Suprapubic skin (tissue), 4 donors: ENCODE measurements at regions not wholly inside any gene's neighbourhood (a gene's known extent, or its start where the extent isn't known, plus 50 kb on each side); places are given as distances from the start of the nearest gene placed in this dataset.
"Not testable (repeated sequence)": the region's sequence is repeated elsewhere in the genome, so short reads cannot be mapped to it uniquely, and the experiment has no call there.

ENCODE experiments used
- DNase-seq, 2 donors: peaks; one replicate each; pipeline ENCODE4 v3.0.0-alpha.2; 2019; ENCODE audit warnings: low spot score in 2 of 2
- H3K27ac ChIP-seq: fragments of 200-600 bp; sonication (generic); one replicate; pipeline ENCODE4 v1.5.1; 2019
- H3K27me3 ChIP-seq: fragments of 200-600 bp; sonication (generic); one replicate; pipeline ENCODE4 v1.5.1; 2019
- H3K36me3 ChIP-seq: fragments of 200-600 bp; sonication (generic); one replicate; pipeline ENCODE4 v1.5.1; 2019
- H3K4me1 ChIP-seq: fragments of 200-600 bp; sonication (generic); one replicate; pipeline ENCODE4 v1.5.1; 2019
- H3K4me3 ChIP-seq: fragments of 200-600 bp; sonication (generic); one replicate; pipeline ENCODE4 v1.5.1; 2019; ENCODE audit warnings: mild to moderate bottlenecking
- H3K9me3 ChIP-seq: fragments of 200-600 bp; sonication (generic); one replicate; pipeline ENCODE4 v1.5.1; 2019
- CTCF ChIP-seq, 2 donors: fragments of 200-600 bp in 1 of 2; fragments of 450-650 bp in 1 of 2; sonication (generic) in 1 of 2; IDR thresholded peaks; one replicate each; pipeline ENCODE4 v1.5.1; 2016 to 2019; ENCODE audit warnings: antibody characterized with exemption in 2 of 2, mild to moderate bottlenecking in 1 of 2, moderate library complexity in 1 of 2
- EP300 ChIP-seq: sonication (generic); formaldehyde crosslinking; IDR thresholded peaks from one replicate; pipeline ENCODE4 v1.6.1; 2017; ENCODE audit warnings: antibody characterized with exemption
- POLR2A ChIP-seq, 2 donors: fragments of 450-650 bp; IDR thresholded peaks; one replicate each; pipeline ENCODE4 v1.6.1; 2017; ENCODE audit warnings: antibody characterized with exemption in 2 of 2, mild to moderate bottlenecking in 2 of 2, moderate library complexity in 2 of 2
- POLR2AphosphoS5 ChIP-seq, 3 donors: sonication (generic); formaldehyde crosslinking; IDR thresholded peaks; one replicate each; pipeline ENCODE4 v1.6.1; 2017; ENCODE audit warnings: antibody characterized with exemption in 3 of 3
- WGBS: methylation state at CpG from one replicate; pipeline ENCODE4 v1.1.5; 2018; 5-methylcytosine and 5-hydroxymethylcytosine counted together

- H3K4me3 ChIP-seq: no peak overlapping the region
- H3K27ac ChIP-seq: no peak overlapping the region
- H3K27me3 ChIP-seq: no peaks in the 10 kb centered on the region
- H3K36me3 ChIP-seq: no peaks in the 10 kb centered on the region
- no peaks in the 10 kb centered on the region for H3K4me1 ChIP-seq
- DNase-seq: no peak
- 42% methylated on average over 6 of the region's 8 CpGs for WGBS
- TF ChIP-seq CTCF (IDR thresholded peaks at IDR 0.05): no peak
- no peak for TF ChIP-seq POLR2A (IDR thresholded peaks at IDR 0.05)
- TF ChIP-seq POLR2AphosphoS5 (IDR thresholded peaks at IDR 0.05): no peak
- no peak for TF ChIP-seq EP300
- no peaks in the 10 kb centered on the region for H3K9me3 ChIP-seq
Observed at GRCh38 chr19:20367811-20368294, 197.7 kb downstream of the ZNF737 start.

GRCh38 chr19:20365146-20365545, 198.1 kb downstream of the ZNF486 start:
- Histone ChIP-seq H3K36me3 (no peaks in the 10 kb centered on the region), H3K27me3 (no peaks in the 10 kb centered on the region), H3K27ac (no peak overlapping the region), H3K4me3 (no peak overlapping the region), H3K4me1 (no peaks in the 10 kb centered on the region), H3K9me3 (no peaks in the 10 kb centered on the region)
- 20% methylated on average over 6 of the region's 6 CpGs for WGBS
- no peak for TF ChIP-seq POLR2AphosphoS5 (IDR thresholded peaks at IDR 0.05)
- TF ChIP-seq POLR2A (IDR thresholded peaks at IDR 0.05): no peak
- TF ChIP-seq EP300: no peak
- DNase-seq: no peak

GRCh38 chr19:20359933-20360720, 193.1 kb downstream of the ZNF486 start:
- H3K4me3 ChIP-seq: no peak overlapping the region
- no peak overlapping the region for H3K27ac ChIP-seq
- peaks cover 7% of the 10 kb centered on the region for H3K9me3 ChIP-seq
- 68% methylated on average over 11 of the region's 11 CpGs for WGBS
- TF ChIP-seq POLR2A (IDR thresholded peaks at IDR 0.05) (no peak), CTCF (IDR thresholded peaks at IDR 0.05) (no peak), POLR2AphosphoS5 (IDR thresholded peaks at IDR 0.05) (no peak), EP300 (no peak)
- H3K27me3 ChIP-seq: no peaks in the 10 kb centered on the region
- DNase-seq: no peak
- H3K4me1 ChIP-seq: no peaks in the 10 kb centered on the region
- H3K36me3 ChIP-seq: no peaks in the 10 kb centered on the region

GRCh38 chr19:20358841-20359465, 191.9 kb downstream of the ZNF486 start:
- H3K4me3 ChIP-seq, H3K36me3 ChIP-seq, H3K4me1 ChIP-seq, H3K27me3 ChIP-seq, DNase-seq, H3K27ac ChIP-seq, H3K9me3 ChIP-seq: not testable (repeated sequence)
- WGBS: 85% methylated on average over 7 of the region's 7 CpGs

GRCh38 chr19:20357921-20358320, 190.9 kb downstream of the ZNF486 start:
- no peak overlapping the region for H3K4me3 ChIP-seq
- no peaks in the 10 kb centered on the region for H3K4me1 ChIP-seq
- H3K27ac ChIP-seq: no peak overlapping the region
- DNase-seq: no peak
- WGBS: 79% methylated on average over 6 of the region's 6 CpGs
- H3K36me3 ChIP-seq: no peaks in the 10 kb centered on the region
- no peaks in the 10 kb centered on the region for H3K27me3 ChIP-seq
- TF ChIP-seq EP300: no peak
- TF ChIP-seq POLR2A (IDR thresholded peaks at IDR 0.05): no peak
- TF ChIP-seq POLR2AphosphoS5 (IDR thresholded peaks at IDR 0.05): no peak
- TF ChIP-seq CTCF (IDR thresholded peaks at IDR 0.05): no peak
- peaks cover 7% of the 10 kb centered on the region for H3K9me3 ChIP-seq

GRCh38 chr19:20351244-20351643, 184.2 kb downstream of the ZNF486 start:
- Histone ChIP-seq H3K36me3 (no peaks in the 10 kb centered on the region), H3K9me3 (no peaks in the 10 kb centered on the region), H3K4me1 (no peaks in the 10 kb centered on the region), H3K27ac (no peak overlapping the region), H3K4me3 (no peak overlapping the region), H3K27me3 (no peaks in the 10 kb centered on the region)
- TF ChIP-seq CTCF (IDR thresholded peaks at IDR 0.05) (no peak), EP300 (no peak), POLR2AphosphoS5 (IDR thresholded peaks at IDR 0.05) (no peak), POLR2A (IDR thresholded peaks at IDR 0.05) (no peak)
- DNase-seq: no peak
